ENCODE measurements at regions not wholly inside any gene's neighbourhood (a gene's known extent, or its start where the extent isn't known, plus 50 kb on each side); places are given as distances from the start of the nearest gene placed in this dataset.
A peak's percentile ranks its signal among the peaks of the same experiment; 100 is the strongest.

GRCh38 chr5:124661317-124662141 lies 84.9 kb downstream of the ZNF608 start (continued):
- TF ChIP-seq CREB3 (CRISPR knock-in tag; IDR thresholded peaks at IDR 0.05) = no peak
- 0 out of 2 replicates have a peak, but pooled peaks have one; percentile 66 for TF ChIP-seq BRF2 (CRISPR knock-in tag; IDR thresholded peaks at IDR 0.05)
- TF ChIP-seq TGIF2 (CRISPR knock-in tag; IDR thresholded peaks at IDR 0.05) = 0 out of 2 replicates have a peak, but pooled peaks have one; percentile 57
- TF ChIP-seq NR2C2 (CRISPR knock-in tag; IDR thresholded peaks at IDR 0.05; ENCODE audit: borderline replicate concordance) = peak; percentile 63; the same call in 1 of the 2 replicates
- no peak for TF ChIP-seq ZNF235 (CRISPR knock-in tag; IDR thresholded peaks at IDR 0.05; ENCODE audit: borderline replicate concordance)
- no peak for TF ChIP-seq ZNF143 (CRISPR knock-in tag; IDR thresholded peaks at IDR 0.05)
- TF ChIP-seq ISL2 (CRISPR knock-in tag; IDR thresholded peaks at IDR 0.05) = peak; percentile 96
- peak; percentile 85 for TF ChIP-seq TCF7 (IDR thresholded peaks at IDR 0.05; ENCODE audit: low read depth)
- peak; percentile 99 for TF ChIP-seq BCL6 (CRISPR knock-in tag; IDR thresholded peaks at IDR 0.05)
- no peak for TF ChIP-seq ZNF124 (CRISPR knock-in tag; IDR thresholded peaks at IDR 0.05)
- TF ChIP-seq ZNF782 (CRISPR knock-in tag; IDR thresholded peaks at IDR 0.05; ENCODE audit: borderline replicate concordance) = no peak
- peak; percentile 99 for TF ChIP-seq SKIL (CRISPR knock-in tag; IDR thresholded peaks at IDR 0.05; ENCODE audit: borderline replicate concordance)
- no peak for TF ChIP-seq EHMT2 (IDR thresholded peaks at IDR 0.05; ENCODE audit: borderline replicate concordance, low read depth, low read length)
- TF ChIP-seq FOXP4 (CRISPR knock-in tag; IDR thresholded peaks at IDR 0.05) = peak; percentile 99
- no peak for TF ChIP-seq NFE2L1 (CRISPR knock-in tag; IDR thresholded peaks at IDR 0.05; ENCODE audit: borderline replicate concordance)
- peak; percentile 45; the same call in 1 of the 2 replicates for TF ChIP-seq ZNF775 (CRISPR knock-in tag; IDR thresholded peaks at IDR 0.05; ENCODE audit: borderline replicate concordance)
- TF ChIP-seq JDP2 (CRISPR knock-in tag; IDR thresholded peaks at IDR 0.05; ENCODE audit: borderline replicate concordance) = no peak; the same call in 1 of the 2 replicates
- TF ChIP-seq RCOR2 (CRISPR knock-in tag; IDR thresholded peaks at IDR 0.05) = peak; percentile 78
- peak; percentile 74 for TF ChIP-seq CREB1 (IDR thresholded peaks at IDR 0.05)
- peak; percentile 82 for TF ChIP-seq CREB1 (CRISPR knock-in tag; IDR thresholded peaks at IDR 0.05)
- peak; percentile 66; the same call in 1 of the 2 replicates for TF ChIP-seq ARID3A (IDR thresholded peaks at IDR 0.05; ENCODE audit: low read depth, low read length)
- TF ChIP-seq SP2 (CRISPR knock-in tag; IDR thresholded peaks at IDR 0.05) = no peak
- peak; percentile 10; the same call in 1 of the 2 replicates for TF ChIP-seq ZNF7 (CRISPR knock-in tag; IDR thresholded peaks at IDR 0.05)
